Panc1 (cell line): ENCODE measurements at regions not wholly inside any gene's neighbourhood (a gene's known extent, or its start where the extent isn't known, plus 50 kb on each side); places are given as distances from the start of the nearest gene placed in this dataset.

ENCODE experiments used
- ATAC-seq: fragments of 200-7000 bp; cut with Tn5 transposase; 2 replicates; pipeline ENCODE4 v1.9.1; 2020; ENCODE audit warnings: mild to moderate bottlenecking, moderate library complexity
- BruUV-seq: library from RNA; stranded (reverse); fragments of 400-500 nt; replicated peaks from 2 replicates; lab custom pipeline; 2021; lab: Mats Ljungman, UMichigan
- CTCF ChIA-PET: fragments of 300-600 bp; sonication (Branson Sonifier 250); formaldehyde crosslinking; loops from one replicate; lab custom pipeline; 2022; ENCODE audit warnings: antibody characterized with exemption; lab: Charles Lee
- POLR2A ChIA-PET: fragments of 300-600 bp; sonication (Branson Sonifier 250); formaldehyde crosslinking; loops from one replicate; lab custom pipeline; 2022; ENCODE audit warnings: antibody characterized with exemption; lab: Charles Lee
- DNase-seq: peaks from one replicate; pipeline ENCODE4 v3.0.0-alpha.2; 2010; ENCODE audit warnings: low read depth, low spot score
- H3K27ac ChIP-seq: 2 replicates; pipeline ENCODE4 v1.5.1; 2011; ENCODE audit warnings: mild to moderate bottlenecking, low read length, inconsistent platforms
- H3K27me3 ChIP-seq: fragments of 200-500 bp; sonication (Bioruptor generic); 2 replicates; pipeline ENCODE4 v1.6.0; 2014; ENCODE audit warnings: low read length, inconsistent platforms; ENCODE audit not compliant: control insufficient read depth, insufficient read depth
- H3K36me3 ChIP-seq: fragments of 200-500 bp; sonication (Bioruptor generic); 2 replicates; pipeline ENCODE4 v1.5.1; 2014; ENCODE audit warnings: inconsistent platforms, mild to moderate bottlenecking, low read length, moderate library complexity; ENCODE audit not compliant: control insufficient read depth, insufficient read depth
- H3K4me1 ChIP-seq: 2 replicates; pipeline ENCODE4 v1.5.1; 2011; ENCODE audit warnings: inconsistent platforms, mild to moderate bottlenecking, low read length, moderate library complexity; ENCODE audit not compliant: control insufficient read depth, insufficient read depth
- H3K4me3 ChIP-seq, 2 experiments: 2 replicates each; pipeline ENCODE4 v1.5.1; 2011 to 2012; ENCODE audit warnings: low read depth in 2 of 2, low read length in 2 of 2, mild to moderate bottlenecking in 2 of 2, inconsistent platforms in 1 of 2, moderate library complexity in 1 of 2
- H3K9me3 ChIP-seq: fragments of 200-500 bp; sonication (Bioruptor generic); 2 replicates; pipeline ENCODE4 v1.5.1; 2014; ENCODE audit warnings: low read depth, mild to moderate bottlenecking, inconsistent platforms, low read length, moderate library complexity; ENCODE audit not compliant: control insufficient read depth, insufficient read depth
- POLR2AphosphoS5 ChIP-seq: IDR thresholded peaks from 2 replicates; pipeline ENCODE4 v1.6.1; 2012; ENCODE audit warnings: mild to moderate bottlenecking, low read depth, low read length, moderate library complexity
- SIN3A ChIP-seq: IDR thresholded peaks from 2 replicates; pipeline ENCODE4 v1.6.1; 2012; ENCODE audit warnings: low read depth, mild to moderate bottlenecking, low read length, moderate library complexity, borderline replicate concordance; ENCODE audit not compliant: insufficient read depth
- TCF7L2 ChIP-seq: IDR thresholded peaks from 2 replicates; pipeline ENCODE4 v1.6.1; 2011; ENCODE audit warnings: mild to moderate bottlenecking, low read depth, low read length, inconsistent platforms
- in situ Hi-C: cut with HindIII; loops from 2 replicates; pipeline ENCODE4 v1.10.0; 2016; ENCODE audit warnings: low sequenced_read_pairs, low pct_unique_long_range_greater_than_20kb
- intact Hi-C: fragments of 100-400 bp; cut with micrococcal nuclease; formaldehyde crosslinking; loops from one replicate; pipeline ENCODE4 v1.10.0; 2022; ENCODE audit not compliant: unreplicated experiment
- TF ChIP-seq, protein P1 (sequence below), 2 experiments: IDR thresholded peaks; 2 replicates each; pipeline ENCODE4 v1.6.1; 2011 to 2012; ENCODE audit warnings: low read depth in 2 of 2, control low read depth in 1 of 2, low read length in 1 of 2, mild to moderate bottlenecking in 1 of 2, moderate library complexity in 1 of 2; ENCODE audit not compliant: insufficient read depth in 1 of 2
- TF ChIP-seq, protein P2 (sequence below): fragments of 450-650 bp; IDR thresholded peaks from 2 replicates; pipeline ENCODE4 v1.5.1; 2017; ENCODE audit warnings: mild to moderate bottlenecking

DNA sequence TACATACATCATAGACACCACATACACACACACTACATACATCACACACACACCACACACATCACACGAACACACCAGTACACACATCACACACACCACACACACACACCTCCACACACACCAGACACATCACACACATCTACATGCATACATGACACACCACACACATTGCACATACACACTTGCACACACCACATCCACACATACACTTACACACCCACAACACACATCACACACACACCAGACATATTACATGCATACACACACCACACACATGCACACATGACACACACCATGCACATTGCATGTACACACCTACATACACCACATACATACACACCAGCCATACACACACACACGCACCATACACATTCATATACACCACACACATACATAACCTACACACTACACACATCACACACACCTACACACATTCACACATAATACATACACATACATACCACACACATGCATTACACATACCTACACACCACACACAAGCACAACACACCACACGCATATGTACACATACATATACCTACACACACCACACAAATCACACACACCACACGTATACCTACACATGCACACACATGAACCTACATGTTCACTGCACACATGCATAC lies 156.5 kb downstream of the NDUFA10 start:
- Histone ChIP-seq H3K36me3 (no peaks in the 10 kb centered on the region), H3K27me3 (no peaks in the 10 kb centered on the region), H3K4me3 (no peak overlapping the region), H3K9me3 (no peaks in the 10 kb centered on the region), H3K4me1 (no peaks in the 10 kb centered on the region), H3K27ac (no peak overlapping the region)
- no TSS peak for BruUV-seq
- DNase-seq = no peak
- TF ChIP-seq, protein P1, sequence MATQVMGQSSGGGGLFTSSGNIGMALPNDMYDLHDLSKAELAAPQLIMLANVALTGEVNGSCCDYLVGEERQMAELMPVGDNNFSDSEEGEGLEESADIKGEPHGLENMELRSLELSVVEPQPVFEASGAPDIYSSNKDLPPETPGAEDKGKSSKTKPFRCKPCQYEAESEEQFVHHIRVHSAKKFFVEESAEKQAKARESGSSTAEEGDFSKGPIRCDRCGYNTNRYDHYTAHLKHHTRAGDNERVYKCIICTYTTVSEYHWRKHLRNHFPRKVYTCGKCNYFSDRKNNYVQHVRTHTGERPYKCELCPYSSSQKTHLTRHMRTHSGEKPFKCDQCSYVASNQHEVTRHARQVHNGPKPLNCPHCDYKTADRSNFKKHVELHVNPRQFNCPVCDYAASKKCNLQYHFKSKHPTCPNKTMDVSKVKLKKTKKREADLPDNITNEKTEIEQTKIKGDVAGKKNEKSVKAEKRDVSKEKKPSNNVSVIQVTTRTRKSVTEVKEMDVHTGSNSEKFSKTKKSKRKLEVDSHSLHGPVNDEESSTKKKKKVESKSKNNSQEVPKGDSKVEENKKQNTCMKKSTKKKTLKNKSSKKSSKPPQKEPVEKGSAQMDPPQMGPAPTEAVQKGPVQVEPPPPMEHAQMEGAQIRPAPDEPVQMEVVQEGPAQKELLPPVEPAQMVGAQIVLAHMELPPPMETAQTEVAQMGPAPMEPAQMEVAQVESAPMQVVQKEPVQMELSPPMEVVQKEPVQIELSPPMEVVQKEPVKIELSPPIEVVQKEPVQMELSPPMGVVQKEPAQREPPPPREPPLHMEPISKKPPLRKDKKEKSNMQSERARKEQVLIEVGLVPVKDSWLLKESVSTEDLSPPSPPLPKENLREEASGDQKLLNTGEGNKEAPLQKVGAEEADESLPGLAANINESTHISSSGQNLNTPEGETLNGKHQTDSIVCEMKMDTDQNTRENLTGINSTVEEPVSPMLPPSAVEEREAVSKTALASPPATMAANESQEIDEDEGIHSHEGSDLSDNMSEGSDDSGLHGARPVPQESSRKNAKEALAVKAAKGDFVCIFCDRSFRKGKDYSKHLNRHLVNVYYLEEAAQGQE (IDR thresholded peaks at IDR 0.05; ENCODE audit: insufficient read depth in 1 of 2, low read depth in 2 of 2, low read length in 1 of 2) = no peak
- TF ChIP-seq, protein P2, sequence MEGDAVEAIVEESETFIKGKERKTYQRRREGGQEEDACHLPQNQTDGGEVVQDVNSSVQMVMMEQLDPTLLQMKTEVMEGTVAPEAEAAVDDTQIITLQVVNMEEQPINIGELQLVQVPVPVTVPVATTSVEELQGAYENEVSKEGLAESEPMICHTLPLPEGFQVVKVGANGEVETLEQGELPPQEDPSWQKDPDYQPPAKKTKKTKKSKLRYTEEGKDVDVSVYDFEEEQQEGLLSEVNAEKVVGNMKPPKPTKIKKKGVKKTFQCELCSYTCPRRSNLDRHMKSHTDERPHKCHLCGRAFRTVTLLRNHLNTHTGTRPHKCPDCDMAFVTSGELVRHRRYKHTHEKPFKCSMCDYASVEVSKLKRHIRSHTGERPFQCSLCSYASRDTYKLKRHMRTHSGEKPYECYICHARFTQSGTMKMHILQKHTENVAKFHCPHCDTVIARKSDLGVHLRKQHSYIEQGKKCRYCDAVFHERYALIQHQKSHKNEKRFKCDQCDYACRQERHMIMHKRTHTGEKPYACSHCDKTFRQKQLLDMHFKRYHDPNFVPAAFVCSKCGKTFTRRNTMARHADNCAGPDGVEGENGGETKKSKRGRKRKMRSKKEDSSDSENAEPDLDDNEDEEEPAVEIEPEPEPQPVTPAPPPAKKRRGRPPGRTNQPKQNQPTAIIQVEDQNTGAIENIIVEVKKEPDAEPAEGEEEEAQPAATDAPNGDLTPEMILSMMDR = no peak
- TF ChIP-seq TCF7L2 (no peak), POLR2AphosphoS5 (no peak), SIN3A (no peak)
- ChIA-PET POLR2A (no interaction called here), CTCF (no interaction called here)
- in situ Hi-C loops = no loop called here
- ATAC-seq = no peak
- intact Hi-C loops = no loop called here

DNA sequence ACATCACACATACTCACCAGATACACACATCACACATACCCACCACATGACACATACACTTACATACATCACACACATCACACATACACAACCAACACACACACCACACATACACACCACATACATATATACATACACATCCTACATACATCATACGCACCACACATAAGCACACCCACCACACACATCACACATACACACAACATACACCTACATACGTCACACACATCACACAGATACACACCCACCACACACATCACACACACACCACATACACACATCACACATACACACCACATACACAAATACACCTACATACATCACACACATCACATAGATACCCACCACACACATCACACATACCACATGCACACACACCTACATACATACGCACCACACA lies 158.4 kb downstream of the NDUFA10 start:
- no peak for DNase-seq
- TF ChIP-seq POLR2AphosphoS5 (no peak), TCF7L2 (no peak), SIN3A (no peak)
- TF ChIP-seq, protein P1 (IDR thresholded peaks at IDR 0.05; ENCODE audit: insufficient read depth in 1 of 2, low read depth in 2 of 2, low read length in 1 of 2) = no peak
- TF ChIP-seq, protein P2 = no peak
- intact Hi-C loops = no loop called here

More for the DNA sequence above, 158.4 kb downstream of the NDUFA10 start:
- POLR2A ChIA-PET = no interaction called here
- Histone ChIP-seq H3K4me3 (no peak overlapping the region), H3K36me3 (no peaks in the 10 kb centered on the region), H3K9me3 (no peaks in the 10 kb centered on the region), H3K4me1 (no peaks in the 10 kb centered on the region), H3K27me3 (peaks cover 3% of the 10 kb centered on the region; the same call in 1 of the 2 replicates), H3K27ac (no peak overlapping the region)
- CTCF ChIA-PET = no interaction called here
- no peak for ATAC-seq
- BruUV-seq = no TSS peak
- in situ Hi-C loops = no loop called here
